PC-3 (cell line): ENCODE measurements at regions not wholly inside any gene's neighbourhood (a gene's known extent, or its start where the extent isn't known, plus 50 kb on each side); places are given as distances from the start of the nearest gene placed in this dataset.

Experiments used
- ATAC-seq: fragments of 200-7000 bp; cut with Tn5 transposase; 2 replicates; pipeline ENCODE4 v1.9.1; 2020; ENCODE audit warnings: mild to moderate bottlenecking, moderate library complexity
- BruUV-seq: library from RNA; stranded (reverse); fragments of 400-500 nt; replicated peaks from 2 replicates; lab custom pipeline; 2021; lab: Mats Ljungman, UMichigan
- CTCF ChIA-PET: fragments of 300-600 bp; sonication (Branson Sonifier 250); formaldehyde crosslinking; loops from one replicate; lab custom pipeline; 2022; ENCODE audit warnings: antibody characterized with exemption; lab: Charles Lee
- POLR2A ChIA-PET: fragments of 300-600 bp; sonication (Branson Sonifier 250); formaldehyde crosslinking; loops from one replicate; lab custom pipeline; 2022; ENCODE audit warnings: antibody characterized with exemption; ENCODE audit not compliant: unreplicated experiment; lab: Charles Lee
- DNase-seq: peaks from one replicate; pipeline ENCODE4 v3.0.0-alpha.2; 2015
- H2AFZ ChIP-seq: fragments of 300-600 bp; sonication (generic); 2 replicates; pipeline ENCODE4 v1.6.0; 2016; ENCODE audit warnings: antibody characterized with exemption, low read length
- H3F3A ChIP-seq: fragments of 300-600 bp; sonication (generic); one replicate; pipeline ENCODE4 v1.6.0; 2017; ENCODE audit warnings: antibody characterized with exemption, low read length, control low read depth, mild to moderate bottlenecking; ENCODE audit not compliant: unreplicated experiment
- H3K27ac ChIP-seq: fragments of 300-600 bp; sonication (generic); 2 replicates; pipeline ENCODE4 v1.5.1; 2016; ENCODE audit warnings: mild to moderate bottlenecking, low read length
- H3K27me3 ChIP-seq: fragments of 300-600 bp; sonication (generic); 2 replicates; pipeline ENCODE4 v1.6.1; 2016; ENCODE audit warnings: low read length, mixed read lengths
- H3K36me3 ChIP-seq: fragments of 300-600 bp; sonication (generic); 2 replicates; pipeline ENCODE4 v1.6.1; 2016; ENCODE audit warnings: low read depth, mixed run types, low read length, mixed read lengths
- H3K4me1 ChIP-seq: fragments of 300-600 bp; sonication (generic); 2 replicates; pipeline ENCODE4 v1.5.1; 2016; ENCODE audit warnings: low read length; ENCODE audit not compliant: insufficient read depth
- H3K4me2 ChIP-seq: fragments of 300-600 bp; sonication (generic); 2 replicates; pipeline ENCODE4 v1.6.0; 2016; ENCODE audit warnings: low read length
- H3K4me3 ChIP-seq: fragments of 300-600 bp; sonication (generic); 2 replicates; pipeline ENCODE4 v1.5.1; 2016; ENCODE audit warnings: mild to moderate bottlenecking, low read length, mixed read lengths
- H3K79me2 ChIP-seq: fragments of 300-600 bp; sonication (generic); 2 replicates; pipeline ENCODE4 v1.6.1; 2017; ENCODE audit warnings: low read length, mixed read lengths
- H3K9ac ChIP-seq: fragments of 300-600 bp; sonication (generic); 2 replicates; pipeline ENCODE4 v1.6.0; 2016; ENCODE audit warnings: mild to moderate bottlenecking, low read length
- H3K9me2 ChIP-seq: fragments of 300-600 bp; sonication (generic); replicated peaks from 2 replicates; pipeline ENCODE4 v1.6.1; 2016; ENCODE audit warnings: mixed run types, low read length, mixed read lengths
- H3K9me3 ChIP-seq: fragments of 300-600 bp; sonication (generic); 2 replicates; pipeline ENCODE4 v1.6.1; 2016; ENCODE audit warnings: low read length, mixed read lengths
- H4K20me1 ChIP-seq: fragments of 300-600 bp; sonication (generic); 2 replicates; pipeline ENCODE4 v1.6.1; 2016; ENCODE audit warnings: low read length, mixed read lengths
- EZH2 ChIP-seq: fragments of 300-600 bp; sonication (generic); IDR thresholded peaks from one replicate; pipeline ENCODE4 v1.6.1; 2017; ENCODE audit warnings: antibody characterized with exemption, mild to moderate bottlenecking, low read length; ENCODE audit not compliant: unreplicated experiment
- EZH2phosphoT487 ChIP-seq: fragments of 300-600 bp; sonication (generic); IDR thresholded peaks from 2 replicates; pipeline ENCODE4 v1.6.1; 2018; ENCODE audit warnings: mild to moderate bottlenecking, antibody characterized with exemption, low read length, borderline replicate concordance
- intact Hi-C: fragments of 100-400 bp; cut with micrococcal nuclease; formaldehyde crosslinking; loops from 2 replicates; pipeline ENCODE4 v1.9.0; 2023
- TF ChIP-seq, protein P1 (sequence below): fragments of 300-600 bp; sonication (generic); conservative IDR thresholded peaks from 2 replicates; pipeline ENCODE4 v1.5.1; 2017; ENCODE audit warnings: antibody characterized with exemption, low read depth, mild to moderate bottlenecking, low read length

- H3K4me1 ChIP-seq = no peaks in the 10 kb centered on the region
- peak; percentile 74 for ATAC-seq
- DNase-seq = no peak
- peak overlapping the region; percentile 66 for H3K4me2 ChIP-seq
- TF ChIP-seq EZH2phosphoT487 (no peak), EZH2 (no peak)
- TF ChIP-seq, protein P1, sequence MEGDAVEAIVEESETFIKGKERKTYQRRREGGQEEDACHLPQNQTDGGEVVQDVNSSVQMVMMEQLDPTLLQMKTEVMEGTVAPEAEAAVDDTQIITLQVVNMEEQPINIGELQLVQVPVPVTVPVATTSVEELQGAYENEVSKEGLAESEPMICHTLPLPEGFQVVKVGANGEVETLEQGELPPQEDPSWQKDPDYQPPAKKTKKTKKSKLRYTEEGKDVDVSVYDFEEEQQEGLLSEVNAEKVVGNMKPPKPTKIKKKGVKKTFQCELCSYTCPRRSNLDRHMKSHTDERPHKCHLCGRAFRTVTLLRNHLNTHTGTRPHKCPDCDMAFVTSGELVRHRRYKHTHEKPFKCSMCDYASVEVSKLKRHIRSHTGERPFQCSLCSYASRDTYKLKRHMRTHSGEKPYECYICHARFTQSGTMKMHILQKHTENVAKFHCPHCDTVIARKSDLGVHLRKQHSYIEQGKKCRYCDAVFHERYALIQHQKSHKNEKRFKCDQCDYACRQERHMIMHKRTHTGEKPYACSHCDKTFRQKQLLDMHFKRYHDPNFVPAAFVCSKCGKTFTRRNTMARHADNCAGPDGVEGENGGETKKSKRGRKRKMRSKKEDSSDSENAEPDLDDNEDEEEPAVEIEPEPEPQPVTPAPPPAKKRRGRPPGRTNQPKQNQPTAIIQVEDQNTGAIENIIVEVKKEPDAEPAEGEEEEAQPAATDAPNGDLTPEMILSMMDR = no peak
- peak overlapping the region; percentile 70 for H2AFZ ChIP-seq
- H3F3A ChIP-seq = no peaks in the 10 kb centered on the region
- H3K79me2 ChIP-seq = no peaks in the 10 kb centered on the region
- peak overlapping the region; percentile 54 for H3K4me3 ChIP-seq
- no peak overlapping the region for H3K27ac ChIP-seq
- intact Hi-C loops = loop anchor here (2.0 kb wide), 2 partner anchors 45 to 71 kb away; partner anchors contain the start of gene CHRM3
- no peaks in the 10 kb centered on the region for H4K20me1 ChIP-seq
- H3K36me3 ChIP-seq = no peaks in the 10 kb centered on the region
- H3K9me3 ChIP-seq = no peaks in the 10 kb centered on the region
- no TSS peak for BruUV-seq
- no peaks in the 10 kb centered on the region for H3K9me2 ChIP-seq
- CTCF ChIA-PET = no interaction called here
- no peaks in the 10 kb centered on the region for H3K27me3 ChIP-seq
- POLR2A ChIA-PET = no interaction called here
- H3K9ac ChIP-seq = no peak overlapping the region
Observed at GRCh38 chr1:239315631-239316217, 70.6 kb upstream of the CHRM3 start.

- Histone ChIP-seq H3K36me3 (no peaks in the 10 kb centered on the region), H3K9me2 (no peaks in the 10 kb centered on the region), H3K79me2 (no peaks in the 10 kb centered on the region), H2AFZ (no peak overlapping the region), H4K20me1 (no peaks in the 10 kb centered on the region), H3K4me3 (no peak overlapping the region), H3K27ac (no peak overlapping the region), H3K9ac (no peak overlapping the region), H3K27me3 (no peaks in the 10 kb centered on the region), H3F3A (no peaks in the 10 kb centered on the region), H3K4me1 (peaks cover 6% of the 10 kb centered on the region), H3K9me3 (no peaks in the 10 kb centered on the region), H3K4me2 (no peak overlapping the region)
- BruUV-seq = no TSS peak
- DNase-seq = no peak
- intact Hi-C loops = no loop called here
- ATAC-seq = no peak
- ChIA-PET POLR2A (no interaction called here), CTCF (no interaction called here)
- TF ChIP-seq EZH2phosphoT487 (no peak), EZH2 (no peak)
- TF ChIP-seq, protein P1 = no peak
Observed at GRCh38 chr1:239311331-239311730, 75.0 kb upstream of the CHRM3 start.

GRCh38 chr1:239308701-239309333 lies 77.6 kb upstream of the CHRM3 start:
- Histone ChIP-seq H3K9me2 (no peaks in the 10 kb centered on the region), H3K27me3 (no peaks in the 10 kb centered on the region), H3F3A (no peaks in the 10 kb centered on the region), H3K4me2 (no peak overlapping the region), H3K27ac (no peak overlapping the region), H2AFZ (no peak overlapping the region), H3K36me3 (no peaks in the 10 kb centered on the region), H3K9me3 (no peaks in the 10 kb centered on the region), H4K20me1 (no peaks in the 10 kb centered on the region), H3K4me3 (no peak overlapping the region), H3K9ac (no peak overlapping the region), H3K79me2 (no peaks in the 10 kb centered on the region), H3K4me1 (peaks cover 9% of the 10 kb centered on the region)
- TF ChIP-seq, protein P1 = peak; percentile 91
- TF ChIP-seq EZH2phosphoT487 (no peak), EZH2 (no peak)
- ATAC-seq (peak; percentile 76), DNase-seq (peak; percentile 66)
- no TSS peak for BruUV-seq
- CTCF ChIA-PET = interaction anchor here (0.7 kb wide), 1 partner anchor 251 kb away, joined by 3 read pairs; no protein-coding TSS in a partner anchor
- POLR2A ChIA-PET = interaction anchor here (0.6 kb wide), 1 partner anchor 823 kb away, joined by 3 read pairs; no protein-coding TSS in a partner anchor
- intact Hi-C loops = loop anchor here (1.0 to 5.0 kb wide), 2 partner anchors 347 to 589 kb away; no protein-coding TSS in a partner anchor
